ENCODE measurements at regions not wholly inside any gene's neighbourhood (a gene's known extent, or its start where the extent isn't known, plus 50 kb on each side); places are given as distances from the start of the nearest gene placed in this dataset.

DNA sequence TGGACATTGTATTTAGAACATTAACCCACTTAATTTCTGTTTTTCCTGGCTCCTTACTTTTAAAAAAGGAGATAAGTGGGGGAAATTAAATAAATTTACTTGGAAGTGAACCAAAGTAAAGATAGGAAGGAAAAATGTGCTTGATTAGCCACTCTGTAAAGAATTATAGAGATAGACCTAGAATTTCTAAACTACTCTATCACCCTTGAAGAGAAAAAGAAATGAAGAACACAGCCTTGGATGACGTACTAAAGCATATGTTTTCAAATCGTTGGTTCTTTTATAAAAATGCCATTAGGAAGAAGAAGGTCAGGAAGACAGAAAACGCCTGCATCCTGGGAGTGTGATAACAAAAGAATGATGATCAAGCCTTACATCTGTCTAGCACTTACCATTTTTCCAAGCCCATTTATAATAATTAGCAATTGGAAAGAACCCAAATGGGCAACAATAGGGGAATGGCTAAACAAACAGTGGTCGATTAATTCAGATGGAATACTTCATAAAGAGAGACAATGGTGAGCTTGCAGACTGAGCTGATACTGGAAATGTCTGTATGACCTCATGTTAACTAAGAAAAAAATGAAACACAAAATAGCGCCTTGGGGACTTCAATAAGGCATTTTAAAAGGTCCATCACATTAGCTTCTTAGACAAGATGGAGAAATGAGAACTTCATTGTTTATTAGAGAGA is 81.0 kb upstream of the LRRC55 start:
- DNase-seq (ENCODE audit: extremely low read depth, low read depth, low spot score), result peak; percentile 51

DNA sequence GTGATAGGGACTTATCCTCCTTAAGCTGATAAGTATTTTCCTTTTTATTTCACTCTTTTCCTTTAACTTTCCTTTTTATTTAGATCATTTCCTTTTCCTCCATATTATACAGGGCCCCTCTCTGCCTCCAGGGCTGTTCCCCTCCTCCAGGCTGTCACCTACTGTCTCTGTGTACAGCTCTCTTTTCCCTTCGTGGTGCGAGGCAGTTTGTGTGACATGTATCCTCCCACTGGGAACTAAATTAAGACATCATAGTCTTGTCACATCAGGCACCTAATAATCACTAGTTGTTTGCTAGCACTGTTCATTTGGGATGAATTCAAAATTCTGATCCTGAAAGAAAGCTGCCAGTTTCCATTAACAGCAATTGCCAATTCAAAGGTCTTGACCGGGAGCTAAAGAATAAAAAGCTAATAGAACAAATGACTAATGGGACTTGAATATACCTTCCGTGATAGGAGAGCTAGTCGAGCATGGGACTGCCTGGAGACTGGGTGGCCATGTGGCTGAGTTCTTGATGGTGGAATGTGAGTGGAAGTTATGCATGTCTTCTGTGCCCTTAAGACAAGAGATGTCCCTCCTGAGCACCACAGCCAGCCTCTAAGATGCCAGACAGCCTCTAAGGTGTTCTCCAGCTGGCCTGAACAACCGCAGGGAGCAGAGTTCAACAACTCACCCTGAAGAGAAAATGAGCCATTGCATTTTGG is 77.7 kb upstream of the LRRC55 start:
- DNase-seq (ENCODE audit: extremely low read depth, low read depth, low spot score), result no peak

DNA sequence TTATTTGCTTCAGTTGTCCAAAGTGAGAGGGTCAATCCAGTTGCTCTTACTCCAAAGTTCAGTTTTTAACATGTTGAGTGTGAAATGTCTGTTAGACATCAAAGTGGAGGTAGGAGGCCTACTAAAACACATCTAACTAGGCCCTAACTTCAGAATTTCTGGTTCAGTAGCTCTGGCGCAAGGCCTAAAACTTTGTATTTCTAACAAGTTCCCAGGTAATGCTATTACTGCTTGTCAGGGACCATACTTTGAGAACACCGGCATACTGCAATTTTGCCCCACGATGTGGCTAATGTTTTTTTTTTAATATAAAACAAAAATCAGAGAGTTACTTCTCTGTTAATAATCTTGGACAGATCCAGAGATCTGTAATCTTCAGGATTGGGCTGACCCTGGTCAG is 72.4 kb upstream of the LRRC55 start:
- DNase-seq (ENCODE audit: extremely low read depth, low read depth, low spot score), result no peak

DNA sequence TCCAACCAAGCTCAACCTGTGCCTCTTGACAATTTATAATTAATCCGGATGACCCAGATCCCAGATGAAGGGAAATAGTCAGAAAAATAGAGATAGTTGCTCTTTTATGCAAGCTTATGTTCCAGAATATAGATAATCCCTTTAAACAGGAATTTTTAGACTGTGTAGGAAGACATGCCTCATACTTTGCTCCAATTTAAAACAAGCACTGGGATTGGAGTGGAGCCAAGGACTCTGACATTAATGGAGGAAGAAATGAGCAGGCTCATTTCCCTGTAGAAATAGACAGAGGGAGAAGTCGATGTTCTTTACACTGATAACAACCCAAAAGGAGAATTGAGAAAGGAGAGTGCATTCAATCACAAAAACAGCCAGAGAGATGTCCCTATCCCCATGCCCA is 70.1 kb upstream of the LRRC55 start:
- DNase-seq (ENCODE audit: extremely low read depth, low read depth, low spot score), result no peak

DNA sequence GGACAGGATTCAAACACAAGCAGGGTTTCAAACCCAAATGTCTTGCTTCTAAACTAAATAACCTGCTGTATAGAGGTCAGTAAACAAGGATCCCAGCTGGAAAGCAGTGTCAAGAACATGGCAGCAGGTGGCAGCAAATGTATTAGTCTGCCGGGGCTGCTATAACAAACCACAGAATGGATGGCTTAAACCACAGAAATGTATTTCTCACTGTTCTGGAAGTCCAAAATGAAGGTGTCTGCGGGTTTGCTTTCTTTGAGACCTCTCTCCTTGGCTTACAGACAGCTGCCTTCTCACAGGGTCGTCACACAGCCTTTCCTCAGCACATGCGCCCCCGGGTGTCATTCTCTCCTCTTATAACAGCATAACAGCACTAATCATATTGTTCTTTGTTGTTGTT is 65.1 kb upstream of the LRRC55 start:
- no peak for DNase-seq (ENCODE audit: extremely low read depth, low read depth, low spot score)

DNA sequence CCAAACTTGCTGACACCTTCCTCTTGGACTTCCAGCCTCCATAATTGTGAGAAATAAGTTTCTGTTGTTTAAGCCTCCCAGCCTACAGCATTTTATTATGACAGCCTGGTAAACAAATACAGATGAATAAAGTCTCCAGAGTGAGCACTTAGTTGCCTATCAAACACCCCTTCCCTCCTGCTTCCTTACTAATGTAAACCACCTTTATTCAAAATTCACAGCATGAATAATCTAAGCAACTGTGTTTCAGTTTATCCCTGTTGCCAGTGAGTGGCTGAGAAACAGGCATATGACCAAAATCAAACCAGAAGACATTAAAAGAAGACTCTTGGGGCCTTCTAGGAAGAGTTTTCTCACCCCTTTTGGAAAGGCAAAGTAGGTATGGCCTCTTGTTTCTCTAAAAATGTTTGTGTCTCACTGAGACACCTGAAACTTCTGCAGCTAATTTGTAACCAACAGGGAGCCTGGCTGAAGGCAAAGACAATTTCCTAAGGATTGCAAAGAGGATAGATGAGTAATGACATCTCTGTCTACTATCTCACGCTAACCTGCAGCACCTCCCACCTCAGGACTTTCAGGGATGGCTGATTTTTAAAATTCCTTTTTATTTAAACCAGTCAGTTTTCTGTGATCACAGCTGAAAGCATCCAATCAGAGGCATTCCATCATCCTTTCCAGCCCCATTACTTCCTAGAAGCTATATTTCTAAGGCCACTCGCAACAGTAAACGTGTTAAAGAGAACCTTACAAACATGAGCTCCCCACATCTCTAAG is 61.4 kb upstream of the LRRC55 start:
- DNase-seq (ENCODE audit: extremely low read depth, low read depth, low spot score), result no peak

DNA sequence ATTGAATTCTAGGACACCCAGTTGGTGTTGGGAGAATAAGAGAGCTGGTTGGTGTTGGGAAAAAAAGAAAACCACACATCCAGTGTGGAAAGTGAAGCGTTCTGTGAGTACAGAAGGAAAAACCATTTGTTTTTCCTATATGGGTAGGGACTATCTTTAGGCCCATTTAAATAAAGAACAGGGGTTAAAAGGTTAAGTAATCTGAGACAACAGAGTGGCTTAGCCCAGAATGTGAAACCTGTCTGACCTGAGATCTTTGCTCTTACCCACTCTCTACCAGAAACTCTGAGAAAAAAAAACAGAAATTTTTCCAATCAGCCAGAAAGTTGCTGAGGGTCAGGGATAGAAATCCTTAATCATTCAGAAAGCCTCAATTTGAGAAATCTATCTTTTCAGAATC is 59.8 kb upstream of the LRRC55 start:
- DNase-seq (ENCODE audit: extremely low read depth, low read depth, low spot score), result no peak

DNA sequence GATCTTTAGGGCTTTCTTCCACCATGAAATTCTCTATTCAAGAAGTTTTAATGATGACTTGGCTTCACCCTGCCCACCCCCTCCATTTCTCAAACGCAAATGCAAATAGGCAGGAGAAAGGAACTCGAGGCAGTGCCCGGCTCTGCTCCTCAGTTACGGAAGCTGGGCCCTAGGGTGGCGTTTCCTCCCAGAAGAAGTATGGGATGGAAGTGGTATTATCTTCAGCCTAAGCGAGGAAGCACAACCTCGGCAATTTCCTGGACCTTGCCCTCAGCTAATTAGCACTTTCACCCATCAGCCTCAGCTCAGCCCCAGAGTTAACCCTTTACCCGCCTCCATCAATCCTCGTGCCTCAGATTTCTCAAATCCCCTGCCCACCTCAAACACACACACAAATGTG is 58.2 kb upstream of the LRRC55 start:
- no peak for DNase-seq (ENCODE audit: extremely low read depth, low read depth, low spot score)

DNA sequence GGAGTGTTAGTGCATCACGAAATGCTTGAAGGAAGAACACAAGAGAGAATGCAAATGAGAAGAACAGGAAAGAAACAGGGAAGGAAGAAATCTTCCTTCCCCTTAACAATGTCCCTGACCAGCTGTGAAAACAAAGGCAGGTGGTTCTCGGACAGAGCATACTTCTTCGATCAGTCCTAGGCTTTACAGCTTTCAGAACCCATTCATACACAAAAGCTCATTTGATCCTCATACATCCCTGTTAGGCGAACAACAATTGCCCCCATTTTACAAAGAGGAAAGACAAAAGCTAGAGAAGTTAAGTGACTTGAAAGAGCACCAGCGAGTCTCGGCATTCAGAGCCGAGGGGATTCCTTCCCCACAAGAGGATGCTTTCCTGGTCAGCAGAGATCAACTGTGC is 57.2 kb upstream of the LRRC55 start:
- DNase-seq (ENCODE audit: extremely low read depth, low read depth, low spot score), result no peak

DNA sequence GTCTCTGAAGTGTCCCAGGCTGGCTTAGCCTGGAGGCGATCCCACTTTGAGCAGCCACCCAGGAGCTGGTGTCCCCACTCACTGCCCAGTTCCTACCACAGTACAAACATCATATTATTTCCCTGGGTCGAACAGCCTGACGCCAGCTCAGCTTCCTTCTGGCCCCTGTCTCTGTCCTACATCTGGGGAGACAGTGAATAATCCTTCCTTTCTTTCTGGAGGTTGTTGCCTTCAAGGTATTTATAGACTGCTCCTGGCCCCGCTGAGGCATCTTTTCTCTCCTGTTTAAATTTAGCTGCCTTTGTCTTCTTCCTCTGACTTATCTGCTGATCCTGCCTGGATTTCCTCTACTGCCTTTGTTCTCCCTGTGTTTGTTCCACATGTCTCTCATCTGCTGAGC is 56.8 kb upstream of the LRRC55 start:
- DNase-seq (ENCODE audit: extremely low read depth, low read depth, low spot score), result no peak

DNA sequence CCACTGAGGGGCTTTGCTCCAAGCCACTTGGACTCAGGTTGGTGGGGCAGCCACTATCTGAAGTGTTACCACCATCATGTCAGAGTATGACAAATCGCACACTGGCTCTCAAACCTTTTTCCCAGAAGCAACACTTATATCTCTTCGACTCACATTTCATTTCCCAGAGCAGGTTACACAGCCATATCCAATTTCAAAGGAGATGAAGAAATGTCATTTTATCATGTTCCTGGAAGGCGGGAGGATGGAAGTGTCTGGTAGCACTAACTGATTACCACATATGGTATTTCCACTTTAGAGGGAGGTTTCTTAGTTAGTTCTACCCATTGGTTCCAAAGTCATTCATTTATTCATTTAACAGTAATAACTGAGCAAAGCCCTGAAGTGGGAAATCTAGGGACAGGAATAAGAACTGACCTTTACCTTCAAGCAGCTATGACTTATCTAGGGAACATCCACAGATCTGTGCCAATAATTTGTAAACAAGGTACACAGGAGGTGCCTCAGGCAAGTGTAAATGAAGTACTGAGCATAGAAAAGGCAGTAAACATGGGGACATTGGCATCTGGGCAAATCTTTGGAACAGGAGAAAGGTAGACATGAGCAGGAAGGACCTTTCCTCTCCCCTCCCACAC is 54.9 kb upstream of the LRRC55 start:
- no peak for DNase-seq (ENCODE audit: extremely low read depth, low read depth, low spot score)

DNA sequence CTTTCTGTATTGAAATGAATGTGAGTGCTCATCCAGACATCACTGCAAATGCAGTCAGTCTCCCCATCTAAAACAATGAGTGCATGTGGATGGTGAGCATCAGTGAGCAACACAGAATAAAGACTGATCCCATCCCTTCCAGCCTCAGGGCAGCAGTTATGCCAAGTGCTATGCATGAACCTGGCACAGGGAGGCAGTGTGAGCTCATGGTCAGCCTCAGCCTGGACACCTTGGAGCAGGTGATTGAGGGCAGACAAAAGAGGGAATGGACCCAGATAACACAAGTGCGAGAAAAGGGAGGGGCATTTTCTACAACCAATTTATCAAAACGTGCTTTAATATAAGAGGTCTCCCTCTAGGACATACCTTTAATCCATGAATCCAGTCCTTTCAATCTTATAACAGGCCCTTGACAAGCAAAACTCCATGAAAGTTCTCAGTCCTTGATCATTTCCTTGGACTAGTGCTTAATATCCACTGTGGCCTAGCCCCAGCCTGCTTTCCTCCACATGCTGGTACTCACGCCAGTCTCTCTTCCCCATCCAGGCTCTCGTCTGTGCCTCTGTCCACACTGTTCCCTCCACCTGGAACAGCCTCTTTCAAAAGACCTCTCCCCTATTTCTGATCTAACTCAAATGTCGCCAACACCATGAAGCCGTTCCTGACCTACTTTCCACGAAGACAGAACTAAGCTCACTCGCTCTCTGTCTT is 50.5 kb upstream of the LRRC55 start:
- no peak for DNase-seq (ENCODE audit: extremely low read depth, low read depth, low spot score)
